ENCODE measurements at regions not wholly inside any gene's neighbourhood (a gene's known extent, or its start where the extent isn't known, plus 50 kb on each side); places are given as distances from the start of the nearest gene placed in this dataset.

DNA sequence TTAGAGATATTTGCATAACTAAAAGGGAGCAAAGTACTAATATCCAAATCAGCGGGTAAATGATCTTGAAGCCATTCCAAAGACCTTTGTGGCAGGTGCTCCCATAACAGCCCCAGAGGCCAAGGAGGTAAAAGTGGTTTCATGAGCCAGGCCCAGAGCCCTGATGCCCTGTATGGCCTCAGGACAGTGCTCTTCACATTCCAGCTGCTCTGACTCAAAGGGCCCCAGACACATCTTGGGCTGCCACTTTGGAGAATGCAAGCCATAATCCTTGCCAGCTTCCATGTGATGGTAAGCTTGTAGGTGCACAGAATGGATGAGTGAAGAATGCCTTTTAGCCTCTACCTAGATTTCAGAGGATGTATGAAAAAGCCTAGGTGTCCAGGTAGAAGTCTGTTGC is 933.4 kb downstream of the SLC16A7 start (continued):
- TF ChIP-seq ZBTB10 (tag by site-specific recombination; IDR thresholded peaks at IDR 0.05), result no peak
- no peak for TF ChIP-seq ZNF18 (tag by site-specific recombination; IDR thresholded peaks at IDR 0.05)
- TF ChIP-seq ZNF654 (tag by site-specific recombination; IDR thresholded peaks at IDR 0.05; ENCODE audit: low read depth), result no peak
- no peak for TF ChIP-seq YY1 (tag by site-specific recombination; IDR thresholded peaks at IDR 0.05)
- no peak for TF ChIP-seq SP2 (tag by site-specific recombination; IDR thresholded peaks at IDR 0.05)
- no peak for TF ChIP-seq HOXD13 (CRISPR knock-in tag; IDR thresholded peaks at IDR 0.05; ENCODE audit: borderline replicate concordance)
- TF ChIP-seq REPIN1 (tag by site-specific recombination; IDR thresholded peaks at IDR 0.05; ENCODE audit: low read depth), result no peak

GRCh38 chr12:60529723-60530122 is 933.9 kb downstream of the SLC16A7 start:
- CTCF ChIA-PET, result no interaction called here
- TF ChIP-seq KLF9 (tag by site-specific recombination; IDR thresholded peaks at IDR 0.05; ENCODE audit: low read depth) (no peak), ZFP37 (tag by site-specific recombination; IDR thresholded peaks at IDR 0.05) (no peak), BCL6B (tag by site-specific recombination; IDR thresholded peaks at IDR 0.05) (no peak), MEIS1 (CRISPR knock-in tag; IDR thresholded peaks at IDR 0.05; ENCODE audit: borderline replicate concordance) (no peak), ZNF558 (tag by site-specific recombination; IDR thresholded peaks at IDR 0.05) (no peak), PRDM1 (tag by site-specific recombination; IDR thresholded peaks at IDR 0.05) (no peak), ZNF169 (tag by site-specific recombination; IDR thresholded peaks at IDR 0.05) (no peak), ZNF19 (tag by site-specific recombination; IDR thresholded peaks at IDR 0.05; ENCODE audit: low read depth) (no peak)
- TF ChIP-seq, protein P1, sequence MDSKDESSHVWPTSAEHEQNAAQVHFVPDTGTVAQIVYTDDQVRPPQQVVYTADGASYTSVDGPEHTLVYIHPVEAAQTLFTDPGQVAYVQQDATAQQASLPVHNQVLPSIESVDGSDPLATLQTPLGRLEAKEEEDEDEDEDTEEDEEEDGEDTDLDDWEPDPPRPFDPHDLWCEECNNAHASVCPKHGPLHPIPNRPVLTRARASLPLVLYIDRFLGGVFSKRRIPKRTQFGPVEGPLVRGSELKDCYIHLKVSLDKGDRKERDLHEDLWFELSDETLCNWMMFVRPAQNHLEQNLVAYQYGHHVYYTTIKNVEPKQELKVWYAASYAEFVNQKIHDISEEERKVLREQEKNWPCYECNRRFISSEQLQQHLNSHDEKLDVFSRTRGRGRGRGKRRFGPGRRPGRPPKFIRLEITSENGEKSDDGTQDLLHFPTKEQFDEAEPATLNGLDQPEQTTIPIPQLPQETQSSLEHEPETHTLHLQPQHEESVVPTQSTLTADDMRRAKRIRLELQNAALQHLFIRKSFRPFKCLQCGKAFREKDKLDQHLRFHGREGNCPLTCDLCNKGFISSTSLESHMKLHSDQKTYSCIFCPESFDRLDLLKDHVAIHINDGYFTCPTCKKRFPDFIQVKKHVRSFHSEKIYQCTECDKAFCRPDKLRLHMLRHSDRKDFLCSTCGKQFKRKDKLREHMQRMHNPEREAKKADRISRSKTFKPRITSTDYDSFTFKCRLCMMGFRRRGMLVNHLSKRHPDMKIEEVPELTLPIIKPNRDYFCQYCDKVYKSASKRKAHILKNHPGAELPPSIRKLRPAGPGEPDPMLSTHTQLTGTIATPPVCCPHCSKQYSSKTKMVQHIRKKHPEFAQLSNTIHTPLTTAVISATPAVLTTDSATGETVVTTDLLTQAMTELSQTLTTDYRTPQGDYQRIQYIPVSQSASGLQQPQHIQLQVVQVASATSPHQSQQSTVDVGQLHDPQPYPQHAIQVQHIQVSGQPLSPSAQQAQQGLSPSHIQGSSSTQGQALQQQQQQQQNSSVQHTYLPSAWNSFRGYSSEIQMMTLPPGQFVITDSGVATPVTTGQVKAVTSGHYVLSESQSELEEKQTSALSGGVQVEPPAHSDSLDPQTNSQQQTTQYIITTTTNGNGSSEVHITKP (tag by site-specific recombination; IDR thresholded peaks at IDR 0.05), result no peak
- no peaks in the 10 kb centered on the region for H3K9me3 ChIP-seq (ENCODE audit: control insufficient read depth, insufficient read depth, low read depth, low read length)
- H3K4me3 ChIP-seq (ENCODE audit: low read depth, low read length), result no peak overlapping the region
- POLR2A ChIA-PET, result no interaction called here
- no peak overlapping the region for H3K27ac ChIP-seq (ENCODE audit: extremely low read depth, low read depth, low read length)
- no peaks in the 10 kb centered on the region for H3K4me1 ChIP-seq (ENCODE audit: control insufficient read depth, insufficient read depth, low read length)
- no peaks in the 10 kb centered on the region for H3K36me3 ChIP-seq (ENCODE audit: control insufficient read depth in 2 of 2, insufficient read depth in 1 of 2, low read length in 2 of 2)

All from HEK293 (cell line).